GM12864 (cell line): ENCODE measurements at regions not wholly inside any gene's neighbourhood (a gene's known extent, or its start where the extent isn't known, plus 50 kb on each side); places are given as distances from the start of the nearest gene placed in this dataset.

Experiments
- DNase-seq: peaks from one replicate; pipeline ENCODE4 v3.0.0-alpha.2; 2011; ENCODE audit warnings: low read depth
- H3K4me3 ChIP-seq: 2 replicates; pipeline ENCODE4 v1.5.1; 2011; ENCODE audit warnings: mild to moderate bottlenecking, low read depth, low read length, control low read depth
- TF ChIP-seq, protein P1 (sequence below): IDR thresholded peaks from 2 replicates; pipeline ENCODE4 v1.5.1; 2011; ENCODE audit warnings: low read depth, mild to moderate bottlenecking, moderate library complexity, low read length, control low read depth, inconsistent platforms; ENCODE audit errors: missing control alignments

DNA sequence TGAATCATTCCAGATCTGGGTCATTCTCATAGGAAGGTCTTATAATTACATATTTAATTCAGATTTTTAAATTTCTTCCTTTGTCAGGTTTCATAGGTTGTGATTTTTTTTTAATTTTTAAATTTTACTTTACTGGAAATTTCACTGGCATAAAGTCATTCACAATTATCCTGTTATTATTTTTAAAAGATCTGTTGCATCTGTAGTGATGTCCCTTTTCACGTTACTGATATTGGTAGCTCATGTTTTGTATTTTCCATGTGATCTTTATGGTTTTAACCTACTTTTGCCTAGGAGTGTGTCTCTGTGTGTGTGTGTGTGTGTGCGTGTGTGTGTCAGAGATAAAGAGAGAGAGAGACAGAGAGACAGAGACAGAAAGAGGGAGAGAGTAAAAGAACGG is 216.6 kb upstream of the KCNJ16 start:
- TF ChIP-seq, protein P1, sequence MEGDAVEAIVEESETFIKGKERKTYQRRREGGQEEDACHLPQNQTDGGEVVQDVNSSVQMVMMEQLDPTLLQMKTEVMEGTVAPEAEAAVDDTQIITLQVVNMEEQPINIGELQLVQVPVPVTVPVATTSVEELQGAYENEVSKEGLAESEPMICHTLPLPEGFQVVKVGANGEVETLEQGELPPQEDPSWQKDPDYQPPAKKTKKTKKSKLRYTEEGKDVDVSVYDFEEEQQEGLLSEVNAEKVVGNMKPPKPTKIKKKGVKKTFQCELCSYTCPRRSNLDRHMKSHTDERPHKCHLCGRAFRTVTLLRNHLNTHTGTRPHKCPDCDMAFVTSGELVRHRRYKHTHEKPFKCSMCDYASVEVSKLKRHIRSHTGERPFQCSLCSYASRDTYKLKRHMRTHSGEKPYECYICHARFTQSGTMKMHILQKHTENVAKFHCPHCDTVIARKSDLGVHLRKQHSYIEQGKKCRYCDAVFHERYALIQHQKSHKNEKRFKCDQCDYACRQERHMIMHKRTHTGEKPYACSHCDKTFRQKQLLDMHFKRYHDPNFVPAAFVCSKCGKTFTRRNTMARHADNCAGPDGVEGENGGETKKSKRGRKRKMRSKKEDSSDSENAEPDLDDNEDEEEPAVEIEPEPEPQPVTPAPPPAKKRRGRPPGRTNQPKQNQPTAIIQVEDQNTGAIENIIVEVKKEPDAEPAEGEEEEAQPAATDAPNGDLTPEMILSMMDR, result no peak
- no peak for DNase-seq
- no peak overlapping the region for H3K4me3 ChIP-seq

DNA sequence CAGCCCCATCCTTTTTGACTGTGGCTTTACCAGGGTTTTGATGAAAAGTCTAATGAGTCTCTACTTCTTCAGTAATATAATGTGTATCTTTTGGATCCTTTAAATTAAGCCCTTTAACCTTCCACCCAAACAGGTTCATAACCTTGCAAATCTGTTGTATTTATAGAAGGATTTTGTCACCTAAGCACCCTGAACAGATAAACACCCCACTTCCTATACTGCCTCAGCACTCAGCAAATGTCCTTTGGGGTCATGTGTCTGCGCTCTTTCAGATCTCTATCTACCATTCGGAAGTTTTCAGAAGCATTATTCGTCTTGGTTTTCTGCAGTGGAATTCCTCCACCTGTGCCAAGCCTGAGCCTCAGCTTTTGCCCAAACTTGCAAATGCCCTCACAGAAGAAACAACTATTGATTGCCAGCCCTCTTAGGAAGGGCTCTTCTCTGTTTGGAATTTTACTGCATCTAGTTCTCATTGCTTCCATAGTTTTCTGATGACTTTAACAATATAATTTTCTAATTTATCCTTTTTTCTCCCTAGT is 214.8 kb upstream of the KCNJ16 start:
- TF ChIP-seq, protein P1, result no peak
- no peak for DNase-seq
- H3K4me3 ChIP-seq, result no peak overlapping the region

DNA sequence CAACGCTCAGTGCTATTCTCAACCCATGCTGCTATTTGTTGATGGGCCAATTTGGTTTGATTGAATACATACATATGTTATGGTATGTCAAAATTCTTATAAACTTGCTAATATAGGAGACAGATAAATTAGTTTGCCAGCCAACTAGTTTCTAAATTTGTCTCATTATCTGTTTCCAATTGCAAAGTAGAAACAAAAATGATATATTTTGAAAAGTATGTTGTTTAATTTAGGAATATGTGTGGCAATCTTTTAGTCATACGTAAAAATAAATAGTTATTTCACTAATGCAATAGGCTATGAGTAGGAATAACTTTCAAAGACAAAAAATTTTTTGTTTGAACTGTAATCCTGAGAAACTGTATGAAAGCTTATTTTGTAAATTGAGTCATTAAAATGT is 210.6 kb upstream of the KCNJ16 start:
- TF ChIP-seq, protein P1, result no peak
- H3K4me3 ChIP-seq, result no peak overlapping the region

DNA sequence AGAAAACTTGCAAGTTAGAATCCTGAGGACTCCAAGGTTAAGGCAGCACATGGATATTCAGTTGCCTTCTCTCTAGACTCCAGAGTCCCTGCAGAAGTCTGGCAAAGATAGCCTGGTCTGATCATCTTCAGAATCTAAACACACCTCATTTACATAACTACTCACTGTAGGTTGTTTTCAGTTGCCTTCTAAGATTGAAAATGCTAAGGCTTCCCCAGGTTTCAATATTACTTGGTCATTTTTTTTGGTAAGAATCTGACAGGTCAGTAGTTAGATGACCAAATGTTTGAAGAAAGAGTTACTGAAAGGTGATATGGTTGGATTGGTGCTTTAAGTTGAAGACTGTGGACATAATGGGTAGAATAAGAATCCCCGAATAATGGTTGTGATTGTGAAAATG is 205.4 kb upstream of the KCNJ16 start:
- TF ChIP-seq, protein P1, result no peak
- no peak overlapping the region for H3K4me3 ChIP-seq
- peak; percentile 13 for DNase-seq

More for the DNA sequence above, 210.6 kb upstream of the KCNJ16 start:
- DNase-seq, result no peak

DNA sequence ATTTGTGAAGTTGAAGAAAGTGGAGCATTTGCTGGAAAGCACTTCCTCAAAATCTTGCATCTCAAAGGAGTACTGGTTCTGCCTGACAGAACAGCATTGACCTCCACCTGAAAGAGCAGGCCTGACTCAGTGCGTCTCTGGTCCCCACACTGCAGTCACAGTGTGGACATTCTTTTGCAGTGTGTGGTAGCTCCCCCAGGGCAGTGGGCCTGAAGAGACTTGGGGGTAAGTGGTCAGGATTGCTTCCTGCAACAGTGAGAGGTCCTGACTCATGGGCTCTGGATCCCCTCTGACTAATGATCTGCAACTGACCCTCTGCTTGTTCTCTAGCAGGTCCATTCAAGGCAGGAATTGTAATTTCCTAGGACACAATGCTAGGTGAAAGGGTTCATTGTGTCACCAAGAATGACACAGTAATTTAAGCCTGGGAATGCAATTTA is 204.9 kb upstream of the KCNJ16 start:
- TF ChIP-seq, protein P1, result no peak
- DNase-seq, result no peak

DNA sequence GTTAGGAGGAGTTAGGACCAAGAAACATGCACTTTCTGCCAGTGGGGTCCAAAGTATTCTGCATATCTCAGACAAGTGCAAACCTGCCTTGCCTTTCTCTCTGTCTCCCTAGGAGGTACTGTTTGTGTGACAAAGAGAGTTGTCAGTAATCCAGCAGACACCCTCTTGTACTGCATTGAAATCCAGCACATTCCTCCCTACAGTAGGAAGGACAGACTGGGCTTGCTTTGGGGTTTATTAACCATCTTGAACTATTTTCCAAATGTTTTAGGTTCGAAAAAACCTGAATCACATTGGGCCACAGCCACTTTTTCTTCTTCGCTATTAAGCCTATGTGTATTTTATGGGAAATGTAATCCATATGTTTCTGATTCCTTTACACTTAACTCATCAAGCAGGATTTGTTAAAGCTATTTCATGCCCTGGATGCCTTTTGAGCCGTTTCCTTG is 204.2 kb upstream of the KCNJ16 start:
- H3K4me3 ChIP-seq, result no peak overlapping the region
- no peak for DNase-seq
- TF ChIP-seq, protein P1, result no peak

More for the DNA sequence above, 204.9 kb upstream of the KCNJ16 start:
- no peak overlapping the region for H3K4me3 ChIP-seq

DNA sequence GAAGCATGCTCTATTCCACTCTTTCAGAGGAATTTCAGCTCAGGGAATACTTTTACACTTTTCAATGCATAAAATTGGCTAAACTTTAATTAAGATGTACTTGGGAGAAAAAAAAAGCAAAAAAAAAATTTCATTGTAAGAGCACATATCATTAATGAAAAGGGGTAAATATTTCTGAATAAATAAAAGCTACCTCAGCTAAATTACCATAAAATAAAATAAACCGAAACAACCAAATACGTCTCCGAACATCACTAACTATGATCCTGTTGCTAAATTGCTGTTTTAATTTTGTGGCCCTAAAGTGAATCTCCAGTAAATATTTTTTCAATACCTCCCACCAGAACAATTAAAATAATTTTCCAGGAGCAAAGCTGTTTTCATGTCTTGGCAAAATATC is 203.7 kb upstream of the KCNJ16 start:
- TF ChIP-seq, protein P1, result no peak
- no peak for DNase-seq
- no peak overlapping the region for H3K4me3 ChIP-seq
